Heart right ventricle (tissue), 16 donors: ENCODE measurements at regions not wholly inside any gene's neighbourhood (a gene's known extent, or its start where the extent isn't known, plus 50 kb on each side); places are given as distances from the start of the nearest gene placed in this dataset.

ENCODE experiments used
- ATAC-seq, 8 donors: fragments of 200-7000 bp; cut with Tn5 transposase; one replicate each; pipeline ENCODE4 v1.9.1; 2020; ENCODE audit warnings: mild to moderate bottlenecking in 8 of 8, moderate library complexity in 8 of 8, moderate number of reproducible peaks in 1 of 8
- DNase-seq, 2 donors: peaks; one replicate each; pipeline ENCODE4 v3.0.0-alpha.2; 2020
- H3K27ac ChIP-seq, 10 donors: fragments of 200-600 bp; sonication (generic) in 2 of 10; one replicate each; pipeline versions ENCODE4 v1.5.0 to v1.8.0; 2020 to 2022; ENCODE audit warnings: mild to moderate bottlenecking in 3 of 10
- H3K27me3 ChIP-seq, 7 donors: fragments of 200-600 bp; one replicate each; pipeline ENCODE4 v1.8.0; 2021 to 2022; ENCODE audit warnings: mild to moderate bottlenecking in 2 of 7
- H3K36me3 ChIP-seq, 9 donors: fragments of 200-600 bp; sonication (generic) in 1 of 9; one replicate each; pipeline versions ENCODE4 v1.5.0 to v1.8.0; 2020 to 2022; ENCODE audit warnings: mild to moderate bottlenecking in 2 of 9
- H3K4me1 ChIP-seq, 9 donors: fragments of 200-600 bp; sonication (generic) in 1 of 9; one replicate each; pipeline versions ENCODE4 v1.5.0 to v1.8.0; 2020 to 2022; ENCODE audit warnings: mild to moderate bottlenecking in 4 of 9
- H3K4me3 ChIP-seq, 10 donors: fragments of 200-600 bp; sonication (generic) in 2 of 10; one replicate each; pipeline versions ENCODE4 v1.5.0 to v1.8.0; 2020 to 2022; ENCODE audit warnings: mild to moderate bottlenecking in 7 of 10, moderate library complexity in 2 of 10
- H3K9me3 ChIP-seq, 11 donors: fragments of 200-600 bp in 10 of 11; sonication (generic) in 2 of 11; one replicate each; pipeline versions ENCODE4 v1.5.0 to v1.8.0; 2013 to 2022; ENCODE audit warnings: mild to moderate bottlenecking in 2 of 11, control low read depth in 1 of 11, moderate library complexity in 1 of 11
- CTCF ChIP-seq, 9 donors: fragments of 200-600 bp; sonication (generic) in 2 of 9; IDR thresholded peaks; one replicate each; pipeline versions ENCODE4 v1.5.0 to v1.8.0; 2021 to 2022; ENCODE audit warnings: antibody characterized with exemption in 9 of 9, mild to moderate bottlenecking in 5 of 9, moderate library complexity in 1 of 9
- WGBS, 2 donors: extraction: QIAGEN DNeasy Blood & Tissue Kit; methylation state at CpG; one replicate each; pipeline ENCODE4 v1.1.7; 2013; ENCODE audit warnings: inconsistent platforms in 1 of 2; 5-methylcytosine and 5-hydroxymethylcytosine counted together
- intact Hi-C, 10 donors: fragments of 100-400 bp; cut with DNase I; formaldehyde crosslinking; loops; one replicate each; pipeline versions ENCODE4 v1.11.1 to v1.14.2; 2022
- donor health status: Arrhythmogenic right ventricular cardiomyopathy.
- donor health status: ischemic (EF 13 %, LVEDD 7.1; RV severe dilation, severe dysfunction).
- donor health status: healthy with polysubstance abuse.
- donor health status: DM: no; HTN: yes; CAD: no.
- donor health status: DM: no; HTN: no; CAD: no.
- donor health status: ischemic (EF 25% LVEDD 6.9; RV normal size, moderate dysfunction).
- donor health status: ischemic (EF 25% LVEDD 5.7; RV mildly dilated, moderate dysfunction).
- donor health status: healthy.
- donor health status: DM: yes; HTN: yes; CAD: no.
- donor health status: Ischemic cardiomyopathy.
- donor health status: ischemic (EF 35%, LVEDD 5.7; RV mildly dilated, moderate dysfunction).
- donor health status: nonischemic (EF 11% LVEDD 7.7; RV severe dilation, severe dysfunction).
- donor health status: DM: yes; HTN: yes; CAD: no.
- donor health status: PGD.
- donor health status: ischemic (EF 29% LVEDD 5.4; RV normal size, mild dysfunction).
- donor health status: nonischemic (EF 23%, LVEDD 6.1; RV moderate dilation, normal function).

DNA sequence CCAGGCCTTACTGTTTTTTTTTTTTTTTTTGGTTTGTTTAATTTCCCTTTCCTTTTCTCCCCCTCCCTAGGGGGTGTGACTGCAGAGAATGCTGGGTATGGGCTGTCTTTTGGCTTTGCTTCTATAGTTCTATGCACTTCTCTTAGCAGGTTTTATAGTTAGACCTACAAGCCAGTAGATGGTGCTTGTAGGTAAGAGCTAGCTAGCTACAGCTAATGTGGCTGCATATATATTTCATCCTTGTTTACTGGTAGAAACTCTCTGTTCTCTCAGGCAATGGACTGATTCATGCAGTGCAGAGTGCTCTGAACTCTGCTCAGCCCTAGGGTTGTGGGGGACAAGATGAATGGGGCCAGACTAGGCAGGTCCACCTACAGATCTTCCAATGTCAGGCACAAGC lies 246.4 kb downstream of the SH2D1A start:
- H3K36me3 ChIP-seq = no peaks in the 10 kb centered on the region
- no peak overlapping the region for H3K27ac ChIP-seq
- H3K9me3 ChIP-seq = peaks cover 0 to 5% (median 0%) of the 10 kb centered on the region in 11 donors
- H3K4me3 ChIP-seq = no peak overlapping the region
- ATAC-seq (no peak), DNase-seq (no peak)
- no peaks in the 10 kb centered on the region for H3K27me3 ChIP-seq
- intact Hi-C loops = no loop called here
- no peak for TF ChIP-seq CTCF (IDR thresholded peaks at IDR 0.05)
- H3K4me1 ChIP-seq = no peaks in the 10 kb centered on the region

DNA sequence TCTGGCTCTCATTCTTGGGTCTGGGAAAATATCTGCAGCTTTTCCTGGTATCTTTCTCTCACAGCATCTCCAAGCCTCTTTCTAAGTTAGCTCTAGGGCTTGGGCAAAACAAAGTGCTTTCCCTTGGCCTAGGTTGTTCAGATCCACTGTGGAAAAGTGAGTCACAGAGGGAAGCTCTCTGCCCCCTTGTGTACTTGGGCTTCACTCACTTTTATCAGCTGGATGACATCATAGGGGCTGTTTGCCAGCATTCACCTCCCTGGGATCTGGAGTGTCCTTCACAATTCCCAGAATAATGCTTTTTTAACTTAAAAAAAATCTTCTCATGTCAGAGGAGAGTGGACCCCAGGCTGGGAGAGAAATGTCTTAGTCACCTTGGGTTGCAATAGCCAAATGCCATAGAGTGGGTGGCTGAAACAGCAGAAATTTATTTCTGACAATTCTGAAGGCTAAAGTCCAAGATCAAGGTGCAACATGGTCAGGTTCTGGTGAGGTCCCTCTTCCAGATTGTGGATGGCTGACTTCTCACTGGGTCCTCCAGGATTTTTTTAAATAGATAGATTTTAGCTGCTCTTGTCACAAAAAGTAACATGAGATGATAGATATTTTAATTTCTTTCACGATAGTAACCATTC lies 247.8 kb downstream of the SH2D1A start:
- no peak overlapping the region for H3K27ac ChIP-seq
- H3K36me3 ChIP-seq = no peaks in the 10 kb centered on the region
- WGBS, 2 donors = 94 to 95% methylated on average over 1 of the region's 1 CpG
- intact Hi-C loops = no loop called here
- no peaks in the 10 kb centered on the region for H3K9me3 ChIP-seq
- no peaks in the 10 kb centered on the region for H3K27me3 ChIP-seq
- no peak overlapping the region for H3K4me3 ChIP-seq
- no peak for ATAC-seq
- H3K4me1 ChIP-seq = no peaks in the 10 kb centered on the region
- no peak for TF ChIP-seq CTCF (IDR thresholded peaks at IDR 0.05)
- DNase-seq = no peak

- Histone ChIP-seq H3K36me3 (no peaks in the 10 kb centered on the region), H3K4me3 (no peak overlapping the region), H3K27ac (no peak overlapping the region), H3K27me3 (no peaks in the 10 kb centered on the region), H3K9me3 (no peaks in the 10 kb centered on the region), H3K4me1 (no peaks in the 10 kb centered on the region)
- no peak for TF ChIP-seq CTCF (IDR thresholded peaks at IDR 0.05)
- DNase-seq (no peak), ATAC-seq (no peak)
- 95 to 97% methylated on average over 1 of the region's 1 CpG for WGBS, 2 donors
- intact Hi-C loops = no loop called here
Measured at GRCh38 chrX:124605511-124605910, 259.1 kb downstream of the SH2D1A start.

- Histone ChIP-seq H3K9me3 (no peaks in the 10 kb centered on the region), H3K4me3 (no peak overlapping the region), H3K27me3 (no peaks in the 10 kb centered on the region), H3K27ac (no peak overlapping the region), H3K36me3 (no peaks in the 10 kb centered on the region), H3K4me1 (no peaks in the 10 kb centered on the region)
- 63 to 66% methylated on average over 2 of the region's 2 CpGs for WGBS, 2 donors
- no peak for ATAC-seq
- DNase-seq = no peak
- no peak for TF ChIP-seq CTCF (IDR thresholded peaks at IDR 0.05)
- intact Hi-C loops = no loop called here
Measured at GRCh38 chrX:124606724-124607123, 260.4 kb downstream of the SH2D1A start.
